ENCODE measurements at regions not wholly inside any gene's neighbourhood (a gene's known extent, or its start where the extent isn't known, plus 50 kb on each side); places are given as distances from the start of the nearest gene placed in this dataset.

DNA sequence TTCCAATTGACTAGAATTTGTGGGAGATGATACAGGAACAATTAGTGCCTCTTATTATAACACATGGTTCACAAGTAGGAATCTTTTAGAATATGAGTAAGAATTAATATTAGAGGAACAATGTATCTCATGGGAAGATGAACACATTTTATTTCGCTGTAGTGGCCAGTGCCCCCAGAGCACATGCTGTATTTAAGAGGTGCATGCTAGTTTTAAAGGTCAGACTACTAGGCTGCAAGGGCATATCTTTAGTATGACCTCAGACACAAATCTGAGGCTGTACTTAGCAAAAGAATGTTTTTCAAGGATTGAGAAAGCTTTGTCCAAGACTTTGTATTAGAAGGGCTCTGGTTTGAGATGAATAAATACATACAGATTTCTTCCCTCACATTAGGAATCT, 586.9 kb downstream of the CCER1 start:
- ATAC-seq (no peak), DNase-seq (no peak)
- intact Hi-C loops (cut with DNase I, micrococcal nuclease), result no loop called here
- Histone ChIP-seq H3K9me3 (no peaks in the 10 kb centered on the region), H3K36me3 (ENCODE audit: low read depth) (no peaks in the 10 kb centered on the region), H3K4me3 (no peak overlapping the region), H3K4me1 (ENCODE audit: low read depth) (no peaks in the 10 kb centered on the region)
- TF ChIP-seq CTCF (IDR thresholded peaks at IDR 0.05), result no peak

- intact Hi-C loops (cut with DNase I, micrococcal nuclease), result no loop called here
- H3K4me1 ChIP-seq (ENCODE audit: low read depth), result no peaks in the 10 kb centered on the region
- H3K9me3 ChIP-seq, result no peaks in the 10 kb centered on the region
- DNase-seq (no peak), ATAC-seq (no peak)
- no peaks in the 10 kb centered on the region for H3K36me3 ChIP-seq (ENCODE audit: low read depth)
- TF ChIP-seq CTCF (IDR thresholded peaks at IDR 0.05), result no peak
- H3K4me3 ChIP-seq, result no peak overlapping the region
Measured at GRCh38 chr12:90366286-90366685, 588.7 kb downstream of the CCER1 start.

GRCh38 chr12:90360300-90360699, 594.7 kb downstream of the CCER1 start:
- Histone ChIP-seq H3K4me3 (no peak overlapping the region), H3K36me3 (ENCODE audit: low read depth) (no peaks in the 10 kb centered on the region), H3K9me3 (no peaks in the 10 kb centered on the region), H3K4me1 (ENCODE audit: low read depth) (no peaks in the 10 kb centered on the region)
- ATAC-seq (no peak), DNase-seq (no peak)
- intact Hi-C loops (cut with DNase I, micrococcal nuclease), result no loop called here
- TF ChIP-seq CTCF (IDR thresholded peaks at IDR 0.05), result no peak

DNA sequence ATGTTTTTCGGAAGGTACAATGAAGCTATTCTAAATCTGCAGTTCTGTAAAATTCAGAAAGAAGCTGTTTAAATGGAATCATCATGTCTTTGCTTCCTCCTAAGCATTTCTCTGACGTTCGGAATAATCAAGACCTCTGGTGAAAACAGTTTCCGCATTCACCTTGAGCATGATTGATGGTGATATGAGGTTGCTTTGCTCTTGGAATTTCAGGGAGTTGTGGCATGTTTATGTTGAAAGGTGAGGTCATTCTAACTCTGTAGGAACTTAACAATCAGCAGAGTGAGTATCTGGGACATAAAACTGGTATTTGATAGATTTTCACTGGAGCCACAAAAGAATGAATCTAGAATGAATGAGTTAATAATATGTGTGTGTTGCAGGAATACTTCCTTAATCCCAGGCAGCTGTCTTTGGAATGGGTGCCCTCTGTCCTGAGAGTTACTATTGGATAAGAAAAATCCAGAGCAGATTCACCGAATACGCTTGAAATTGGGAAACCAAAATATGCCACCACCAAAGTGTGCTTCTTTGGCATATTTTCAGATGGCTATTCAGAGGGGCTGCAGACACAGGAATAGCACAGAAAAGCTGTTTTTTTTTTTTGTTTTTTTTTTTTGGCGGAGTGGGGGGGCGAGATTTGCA, 599.1 kb downstream of the CCER1 start:
- DNase-seq, result no peak
- H3K36me3 ChIP-seq (ENCODE audit: low read depth), result no peaks in the 10 kb centered on the region
- no peak overlapping the region for H3K4me3 ChIP-seq
- H3K9me3 ChIP-seq, result no peaks in the 10 kb centered on the region
- intact Hi-C loops (cut with DNase I, micrococcal nuclease), result no loop called here
- no peak for ATAC-seq
- H3K4me1 ChIP-seq (ENCODE audit: low read depth), result no peaks in the 10 kb centered on the region
- no peak for TF ChIP-seq CTCF (IDR thresholded peaks at IDR 0.05)

- ATAC-seq, result no peak
- intact Hi-C loops (cut with DNase I, micrococcal nuclease), result no loop called here
- Histone ChIP-seq H3K9me3 (no peaks in the 10 kb centered on the region), H3K36me3 (ENCODE audit: low read depth) (no peaks in the 10 kb centered on the region), H3K4me3 (no peak overlapping the region), H3K4me1 (ENCODE audit: low read depth) (no peaks in the 10 kb centered on the region)
- no peak for TF ChIP-seq CTCF (IDR thresholded peaks at IDR 0.05)
- no peak for DNase-seq
Measured at GRCh38 chr12:90343966-90344365, 611.0 kb downstream of the CCER1 start.

GRCh38 chr12:90342081-90342480, 612.9 kb downstream of the CCER1 start:
- no peak for DNase-seq
- Histone ChIP-seq H3K36me3 (ENCODE audit: low read depth) (no peaks in the 10 kb centered on the region), H3K9me3 (no peaks in the 10 kb centered on the region), H3K4me3 (no peak overlapping the region), H3K4me1 (ENCODE audit: low read depth) (no peaks in the 10 kb centered on the region)
- no peak for ATAC-seq
- intact Hi-C loops (cut with DNase I, micrococcal nuclease), result no loop called here
- TF ChIP-seq CTCF (IDR thresholded peaks at IDR 0.05), result no peak

Measured in mucosa of descending colon (tissue), 3 donors.